GM20000 (cell line): ENCODE measurements at regions not wholly inside any gene's neighbourhood (a gene's known extent, or its start where the extent isn't known, plus 50 kb on each side); places are given as distances from the start of the nearest gene placed in this dataset.

ENCODE experiments used
- DNase-seq: peaks from one replicate; pipeline ENCODE4 v3.0.0; 2012; ENCODE audit warnings: low spot score
- TF ChIP-seq, protein P1 (sequence below): IDR thresholded peaks from 2 replicates; pipeline ENCODE4 v1.5.1; 2012; ENCODE audit warnings: mild to moderate bottlenecking, control low read depth; ENCODE audit errors: extremely low read depth, missing control alignments

DNA sequence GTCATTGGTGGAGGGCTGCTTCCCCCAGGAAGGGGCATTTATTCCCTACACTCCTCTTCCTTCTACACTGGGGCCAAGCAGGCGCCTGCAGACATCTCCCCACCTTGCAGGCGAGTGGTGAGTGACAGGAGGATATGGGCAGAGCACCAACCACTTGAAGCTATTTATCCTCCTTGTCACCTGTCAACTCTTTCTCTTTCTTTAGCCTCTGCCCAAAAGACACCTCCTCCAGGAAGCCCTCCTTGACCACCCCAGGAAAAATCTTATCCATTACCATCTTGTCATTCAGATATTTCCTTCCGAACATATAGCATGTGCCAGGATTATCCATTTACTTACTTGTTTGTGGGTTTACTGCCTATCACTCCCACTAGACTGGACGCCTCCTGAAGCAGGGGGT is 362.4 kb downstream of the MN1 start:
- no peak for DNase-seq
- TF ChIP-seq, protein P1, sequence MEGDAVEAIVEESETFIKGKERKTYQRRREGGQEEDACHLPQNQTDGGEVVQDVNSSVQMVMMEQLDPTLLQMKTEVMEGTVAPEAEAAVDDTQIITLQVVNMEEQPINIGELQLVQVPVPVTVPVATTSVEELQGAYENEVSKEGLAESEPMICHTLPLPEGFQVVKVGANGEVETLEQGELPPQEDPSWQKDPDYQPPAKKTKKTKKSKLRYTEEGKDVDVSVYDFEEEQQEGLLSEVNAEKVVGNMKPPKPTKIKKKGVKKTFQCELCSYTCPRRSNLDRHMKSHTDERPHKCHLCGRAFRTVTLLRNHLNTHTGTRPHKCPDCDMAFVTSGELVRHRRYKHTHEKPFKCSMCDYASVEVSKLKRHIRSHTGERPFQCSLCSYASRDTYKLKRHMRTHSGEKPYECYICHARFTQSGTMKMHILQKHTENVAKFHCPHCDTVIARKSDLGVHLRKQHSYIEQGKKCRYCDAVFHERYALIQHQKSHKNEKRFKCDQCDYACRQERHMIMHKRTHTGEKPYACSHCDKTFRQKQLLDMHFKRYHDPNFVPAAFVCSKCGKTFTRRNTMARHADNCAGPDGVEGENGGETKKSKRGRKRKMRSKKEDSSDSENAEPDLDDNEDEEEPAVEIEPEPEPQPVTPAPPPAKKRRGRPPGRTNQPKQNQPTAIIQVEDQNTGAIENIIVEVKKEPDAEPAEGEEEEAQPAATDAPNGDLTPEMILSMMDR: no peak

GRCh38 chr22:27440304-27440865 is 361.2 kb downstream of the MN1 start:
- TF ChIP-seq, protein P1: no peak
- no peak for DNase-seq

GRCh38 chr22:27441706-27442475 is 359.7 kb downstream of the MN1 start:
- DNase-seq: no peak
- TF ChIP-seq, protein P1: no peak

- TF ChIP-seq, protein P1: no peak
- no peak for DNase-seq
Measured at GRCh38 chr22:27443306-27443705, 358.2 kb downstream of the MN1 start.

- TF ChIP-seq, protein P1: no peak
- no peak for DNase-seq
Measured at GRCh38 chr22:27445881-27446280, 355.7 kb downstream of the MN1 start.

GRCh38 chr22:27447289-27447688 is 354.3 kb downstream of the MN1 start:
- DNase-seq: no peak
- TF ChIP-seq, protein P1: no peak

- no peak for DNase-seq
- TF ChIP-seq, protein P1: no peak
Measured at GRCh38 chr22:27450448-27450847, 351.1 kb downstream of the MN1 start.
